Thyroid gland (tissue), 4 donors: ENCODE measurements at regions not wholly inside any gene's neighbourhood (a gene's known extent, or its start where the extent isn't known, plus 50 kb on each side); places are given as distances from the start of the nearest gene placed in this dataset.

ENCODE experiments used
- POLR2A ChIP-seq, 2 donors: fragments of 450-650 bp; IDR thresholded peaks; one replicate each; pipeline ENCODE4 v1.6.1; 2017; ENCODE audit warnings: antibody characterized with exemption in 2 of 2, mild to moderate bottlenecking in 2 of 2, moderate library complexity in 1 of 2
- TF ChIP-seq, protein P1 (sequence below), 6 experiments: fragments of 200-600 bp in 3 of 6; fragments of 450-650 bp in 3 of 6; sonication (generic) in 3 of 6; IDR thresholded peaks; one replicate each; pipeline ENCODE4 v1.5.1; 2016 to 2019; ENCODE audit warnings: antibody characterized with exemption in 6 of 6, mild to moderate bottlenecking in 2 of 6, inconsistent platforms in 1 of 6, moderate library complexity in 1 of 6

DNA sequence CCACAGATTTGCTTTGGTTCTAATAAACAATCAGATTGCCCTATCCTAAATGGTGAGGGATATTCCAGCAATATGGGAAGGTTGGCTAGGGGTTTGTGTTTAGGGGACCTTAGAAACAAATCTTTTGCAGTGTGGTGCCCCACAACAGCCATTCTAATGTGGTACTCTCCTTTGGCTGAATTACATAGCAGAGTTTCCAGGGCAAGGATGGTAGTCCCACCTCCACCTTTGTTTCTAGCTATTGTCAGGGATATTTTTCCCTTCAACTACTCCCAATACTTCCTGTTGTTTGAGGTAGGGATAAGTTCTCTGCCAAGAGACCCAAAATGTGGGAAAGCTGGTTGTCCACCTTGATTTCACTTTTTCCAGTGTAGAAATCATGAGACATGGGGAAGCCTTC, 494.7 kb upstream of the CHORDC1 start:
- TF ChIP-seq, protein P1, sequence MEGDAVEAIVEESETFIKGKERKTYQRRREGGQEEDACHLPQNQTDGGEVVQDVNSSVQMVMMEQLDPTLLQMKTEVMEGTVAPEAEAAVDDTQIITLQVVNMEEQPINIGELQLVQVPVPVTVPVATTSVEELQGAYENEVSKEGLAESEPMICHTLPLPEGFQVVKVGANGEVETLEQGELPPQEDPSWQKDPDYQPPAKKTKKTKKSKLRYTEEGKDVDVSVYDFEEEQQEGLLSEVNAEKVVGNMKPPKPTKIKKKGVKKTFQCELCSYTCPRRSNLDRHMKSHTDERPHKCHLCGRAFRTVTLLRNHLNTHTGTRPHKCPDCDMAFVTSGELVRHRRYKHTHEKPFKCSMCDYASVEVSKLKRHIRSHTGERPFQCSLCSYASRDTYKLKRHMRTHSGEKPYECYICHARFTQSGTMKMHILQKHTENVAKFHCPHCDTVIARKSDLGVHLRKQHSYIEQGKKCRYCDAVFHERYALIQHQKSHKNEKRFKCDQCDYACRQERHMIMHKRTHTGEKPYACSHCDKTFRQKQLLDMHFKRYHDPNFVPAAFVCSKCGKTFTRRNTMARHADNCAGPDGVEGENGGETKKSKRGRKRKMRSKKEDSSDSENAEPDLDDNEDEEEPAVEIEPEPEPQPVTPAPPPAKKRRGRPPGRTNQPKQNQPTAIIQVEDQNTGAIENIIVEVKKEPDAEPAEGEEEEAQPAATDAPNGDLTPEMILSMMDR (IDR thresholded peaks at IDR 0.05) = no peak
- no peak for TF ChIP-seq POLR2A (IDR thresholded peaks at IDR 0.05)
